Panc1 (cell line): ENCODE measurements at regions not wholly inside any gene's neighbourhood (a gene's known extent, or its start where the extent isn't known, plus 50 kb on each side); places are given as distances from the start of the nearest gene placed in this dataset.

Source experiments
- ATAC-seq: fragments of 200-7000 bp; cut with Tn5 transposase; 2 replicates; pipeline ENCODE4 v1.9.1; 2020; ENCODE audit warnings: mild to moderate bottlenecking, moderate library complexity
- BruUV-seq: library from RNA; stranded (reverse); fragments of 400-500 nt; replicated peaks from 2 replicates; lab custom pipeline; 2021; lab: Mats Ljungman, UMichigan
- CTCF ChIA-PET: fragments of 300-600 bp; sonication (Branson Sonifier 250); formaldehyde crosslinking; loops from one replicate; lab custom pipeline; 2022; ENCODE audit warnings: antibody characterized with exemption; lab: Charles Lee
- POLR2A ChIA-PET: fragments of 300-600 bp; sonication (Branson Sonifier 250); formaldehyde crosslinking; loops from one replicate; lab custom pipeline; 2022; ENCODE audit warnings: antibody characterized with exemption; lab: Charles Lee
- DNase-seq: peaks from one replicate; pipeline ENCODE4 v3.0.0-alpha.2; 2010; ENCODE audit warnings: low read depth, low spot score
- H3K27ac ChIP-seq: 2 replicates; pipeline ENCODE4 v1.5.1; 2011; ENCODE audit warnings: mild to moderate bottlenecking, low read length, inconsistent platforms
- H3K27me3 ChIP-seq: fragments of 200-500 bp; sonication (Bioruptor generic); 2 replicates; pipeline ENCODE4 v1.6.0; 2014; ENCODE audit warnings: low read length, inconsistent platforms; ENCODE audit not compliant: control insufficient read depth, insufficient read depth
- H3K36me3 ChIP-seq: fragments of 200-500 bp; sonication (Bioruptor generic); 2 replicates; pipeline ENCODE4 v1.5.1; 2014; ENCODE audit warnings: inconsistent platforms, mild to moderate bottlenecking, low read length, moderate library complexity; ENCODE audit not compliant: control insufficient read depth, insufficient read depth
- H3K4me1 ChIP-seq: 2 replicates; pipeline ENCODE4 v1.5.1; 2011; ENCODE audit warnings: inconsistent platforms, mild to moderate bottlenecking, low read length, moderate library complexity; ENCODE audit not compliant: control insufficient read depth, insufficient read depth
- H3K4me3 ChIP-seq, 2 experiments: 2 replicates each; pipeline ENCODE4 v1.5.1; 2011 to 2012; ENCODE audit warnings: low read depth in 2 of 2, low read length in 2 of 2, mild to moderate bottlenecking in 2 of 2, inconsistent platforms in 1 of 2, moderate library complexity in 1 of 2
- H3K9me3 ChIP-seq: fragments of 200-500 bp; sonication (Bioruptor generic); 2 replicates; pipeline ENCODE4 v1.5.1; 2014; ENCODE audit warnings: low read depth, mild to moderate bottlenecking, inconsistent platforms, low read length, moderate library complexity; ENCODE audit not compliant: control insufficient read depth, insufficient read depth
- POLR2AphosphoS5 ChIP-seq: IDR thresholded peaks from 2 replicates; pipeline ENCODE4 v1.6.1; 2012; ENCODE audit warnings: mild to moderate bottlenecking, low read depth, low read length, moderate library complexity
- SIN3A ChIP-seq: IDR thresholded peaks from 2 replicates; pipeline ENCODE4 v1.6.1; 2012; ENCODE audit warnings: low read depth, mild to moderate bottlenecking, low read length, moderate library complexity, borderline replicate concordance; ENCODE audit not compliant: insufficient read depth
- TCF7L2 ChIP-seq: IDR thresholded peaks from 2 replicates; pipeline ENCODE4 v1.6.1; 2011; ENCODE audit warnings: mild to moderate bottlenecking, low read depth, low read length, inconsistent platforms
- in situ Hi-C: cut with HindIII; loops from 2 replicates; pipeline ENCODE4 v1.10.0; 2016; ENCODE audit warnings: low sequenced_read_pairs, low pct_unique_long_range_greater_than_20kb
- intact Hi-C: fragments of 100-400 bp; cut with micrococcal nuclease; formaldehyde crosslinking; loops from one replicate; pipeline ENCODE4 v1.10.0; 2022; ENCODE audit not compliant: unreplicated experiment
- TF ChIP-seq, protein P1 (sequence below), 2 experiments: IDR thresholded peaks; 2 replicates each; pipeline ENCODE4 v1.6.1; 2011 to 2012; ENCODE audit warnings: low read depth in 2 of 2, control low read depth in 1 of 2, low read length in 1 of 2, mild to moderate bottlenecking in 1 of 2, moderate library complexity in 1 of 2; ENCODE audit not compliant: insufficient read depth in 1 of 2
- TF ChIP-seq, protein P2 (sequence below): fragments of 450-650 bp; IDR thresholded peaks from 2 replicates; pipeline ENCODE4 v1.5.1; 2017; ENCODE audit warnings: mild to moderate bottlenecking

- DNase-seq, result no peak
- intact Hi-C loops, result no loop called here
Observed at GRCh38 chr18:41814651-41815050, 140.4 kb upstream of the PIK3C3 start.

DNA sequence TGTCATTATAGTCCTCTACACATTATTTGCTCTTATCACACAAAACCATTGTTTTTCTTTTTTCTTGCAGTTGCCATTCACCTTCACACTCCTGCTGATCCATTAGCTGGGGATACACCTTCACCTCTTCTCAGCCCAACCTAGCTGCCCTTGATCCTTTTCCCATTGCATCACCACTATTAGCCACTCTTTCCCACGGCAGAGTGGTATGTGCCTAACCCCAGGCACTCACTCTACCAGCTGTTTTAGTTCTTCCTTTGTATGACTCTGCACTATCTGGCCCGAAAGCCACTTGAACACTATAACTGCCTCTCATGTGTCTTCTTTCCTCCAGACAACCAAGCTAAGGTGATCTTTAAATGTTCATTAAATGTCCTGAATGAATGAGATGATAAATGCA is 145.4 kb upstream of the PIK3C3 start:
- ATAC-seq (no peak), DNase-seq (no peak)
- Histone ChIP-seq H3K4me3 (no peak overlapping the region), H3K9me3 (no peaks in the 10 kb centered on the region), H3K4me1 (no peaks in the 10 kb centered on the region), H3K27ac (no peak overlapping the region), H3K36me3 (no peaks in the 10 kb centered on the region), H3K27me3 (no peaks in the 10 kb centered on the region)
- in situ Hi-C loops (no loop called here), intact Hi-C loops (no loop called here)
- TF ChIP-seq POLR2AphosphoS5 (no peak), SIN3A (no peak), TCF7L2 (no peak)
- TF ChIP-seq, protein P1, sequence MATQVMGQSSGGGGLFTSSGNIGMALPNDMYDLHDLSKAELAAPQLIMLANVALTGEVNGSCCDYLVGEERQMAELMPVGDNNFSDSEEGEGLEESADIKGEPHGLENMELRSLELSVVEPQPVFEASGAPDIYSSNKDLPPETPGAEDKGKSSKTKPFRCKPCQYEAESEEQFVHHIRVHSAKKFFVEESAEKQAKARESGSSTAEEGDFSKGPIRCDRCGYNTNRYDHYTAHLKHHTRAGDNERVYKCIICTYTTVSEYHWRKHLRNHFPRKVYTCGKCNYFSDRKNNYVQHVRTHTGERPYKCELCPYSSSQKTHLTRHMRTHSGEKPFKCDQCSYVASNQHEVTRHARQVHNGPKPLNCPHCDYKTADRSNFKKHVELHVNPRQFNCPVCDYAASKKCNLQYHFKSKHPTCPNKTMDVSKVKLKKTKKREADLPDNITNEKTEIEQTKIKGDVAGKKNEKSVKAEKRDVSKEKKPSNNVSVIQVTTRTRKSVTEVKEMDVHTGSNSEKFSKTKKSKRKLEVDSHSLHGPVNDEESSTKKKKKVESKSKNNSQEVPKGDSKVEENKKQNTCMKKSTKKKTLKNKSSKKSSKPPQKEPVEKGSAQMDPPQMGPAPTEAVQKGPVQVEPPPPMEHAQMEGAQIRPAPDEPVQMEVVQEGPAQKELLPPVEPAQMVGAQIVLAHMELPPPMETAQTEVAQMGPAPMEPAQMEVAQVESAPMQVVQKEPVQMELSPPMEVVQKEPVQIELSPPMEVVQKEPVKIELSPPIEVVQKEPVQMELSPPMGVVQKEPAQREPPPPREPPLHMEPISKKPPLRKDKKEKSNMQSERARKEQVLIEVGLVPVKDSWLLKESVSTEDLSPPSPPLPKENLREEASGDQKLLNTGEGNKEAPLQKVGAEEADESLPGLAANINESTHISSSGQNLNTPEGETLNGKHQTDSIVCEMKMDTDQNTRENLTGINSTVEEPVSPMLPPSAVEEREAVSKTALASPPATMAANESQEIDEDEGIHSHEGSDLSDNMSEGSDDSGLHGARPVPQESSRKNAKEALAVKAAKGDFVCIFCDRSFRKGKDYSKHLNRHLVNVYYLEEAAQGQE (IDR thresholded peaks at IDR 0.05; ENCODE audit: insufficient read depth in 1 of 2, low read depth in 2 of 2, low read length in 1 of 2), result no peak
- TF ChIP-seq, protein P2, sequence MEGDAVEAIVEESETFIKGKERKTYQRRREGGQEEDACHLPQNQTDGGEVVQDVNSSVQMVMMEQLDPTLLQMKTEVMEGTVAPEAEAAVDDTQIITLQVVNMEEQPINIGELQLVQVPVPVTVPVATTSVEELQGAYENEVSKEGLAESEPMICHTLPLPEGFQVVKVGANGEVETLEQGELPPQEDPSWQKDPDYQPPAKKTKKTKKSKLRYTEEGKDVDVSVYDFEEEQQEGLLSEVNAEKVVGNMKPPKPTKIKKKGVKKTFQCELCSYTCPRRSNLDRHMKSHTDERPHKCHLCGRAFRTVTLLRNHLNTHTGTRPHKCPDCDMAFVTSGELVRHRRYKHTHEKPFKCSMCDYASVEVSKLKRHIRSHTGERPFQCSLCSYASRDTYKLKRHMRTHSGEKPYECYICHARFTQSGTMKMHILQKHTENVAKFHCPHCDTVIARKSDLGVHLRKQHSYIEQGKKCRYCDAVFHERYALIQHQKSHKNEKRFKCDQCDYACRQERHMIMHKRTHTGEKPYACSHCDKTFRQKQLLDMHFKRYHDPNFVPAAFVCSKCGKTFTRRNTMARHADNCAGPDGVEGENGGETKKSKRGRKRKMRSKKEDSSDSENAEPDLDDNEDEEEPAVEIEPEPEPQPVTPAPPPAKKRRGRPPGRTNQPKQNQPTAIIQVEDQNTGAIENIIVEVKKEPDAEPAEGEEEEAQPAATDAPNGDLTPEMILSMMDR, result no peak
- CTCF ChIA-PET, result no interaction called here
- BruUV-seq, result no TSS peak
- POLR2A ChIA-PET, result no interaction called here

More at GRCh38 chr18:41814651-41815050, 140.4 kb upstream of the PIK3C3 start:
- H3K36me3 ChIP-seq, result no peaks in the 10 kb centered on the region
- no peak for ATAC-seq
- no peak overlapping the region for H3K4me3 ChIP-seq
- ChIA-PET POLR2A (no interaction called here), CTCF (no interaction called here)
- in situ Hi-C loops, result no loop called here
- H3K27ac ChIP-seq, result no peak overlapping the region
- H3K9me3 ChIP-seq, result no peaks in the 10 kb centered on the region
- H3K27me3 ChIP-seq, result no peaks in the 10 kb centered on the region
- no peaks in the 10 kb centered on the region for H3K4me1 ChIP-seq
- BruUV-seq, result no TSS peak
- no peak for TF ChIP-seq TCF7L2
- TF ChIP-seq POLR2AphosphoS5, result no peak
- TF ChIP-seq, protein P1 (IDR thresholded peaks at IDR 0.05; ENCODE audit: insufficient read depth in 1 of 2, low read depth in 2 of 2, low read length in 1 of 2), result no peak
- TF ChIP-seq, protein P2, result no peak
- no peak for TF ChIP-seq SIN3A
